Prostate gland (tissue), 2 donors: ENCODE measurements at regions not wholly inside any gene's neighbourhood (a gene's known extent, or its start where the extent isn't known, plus 50 kb on each side); places are given as distances from the start of the nearest gene placed in this dataset.

Experiments used
- DNase-seq: peaks from one replicate; pipeline ENCODE4 v3.0.0-alpha.2; 2019; ENCODE audit warnings: low spot score
- H3K27ac ChIP-seq, 2 donors: fragments of 200-600 bp; sonication (generic); 2 replicates each; pipeline ENCODE4 v1.5.1; 2017 to 2019
- H3K27me3 ChIP-seq: fragments of 200-600 bp; sonication (generic); replicated peaks from 2 replicates; pipeline ENCODE4 v1.5.1; 2019; ENCODE audit not compliant: insufficient read depth
- H3K36me3 ChIP-seq, 2 donors: fragments of 200-600 bp; sonication (generic); 1 replicate in 1 of 2; 2 replicates in 1 of 2; pipeline versions ENCODE4 v1.5.1 to v1.8.1; 2017 to 2019
- H3K4me1 ChIP-seq: fragments of 200-600 bp; sonication (generic); replicated peaks from 2 replicates; pipeline ENCODE4 v1.5.1; 2019
- H3K4me3 ChIP-seq, 2 donors: fragments of 200-600 bp; sonication (generic); 2 replicates each; pipeline ENCODE4 v1.5.1; 2017 to 2019
- H3K9me3 ChIP-seq: fragments of 200-600 bp; sonication (generic); 2 replicates; pipeline ENCODE4 v1.5.1; 2017
- POLR2A ChIP-seq: fragments of 450-650 bp; IDR thresholded peaks from one replicate; pipeline ENCODE4 v1.6.1; 2016; ENCODE audit warnings: antibody characterized with exemption, mild to moderate bottlenecking
- POLR2AphosphoS5 ChIP-seq: sonication (generic); formaldehyde crosslinking; IDR thresholded peaks from one replicate; pipeline ENCODE4 v1.6.1; 2017; ENCODE audit warnings: antibody characterized with exemption
- WGBS: methylation state at CpG from one replicate; pipeline ENCODE4 v1.1.5; 2018; 5-methylcytosine and 5-hydroxymethylcytosine counted together
- intact Hi-C: fragments of 100-400 bp; cut with DNase I; formaldehyde crosslinking; loops from one replicate; pipeline ENCODE4 v1.14.2; 2022
- TF ChIP-seq, protein P1 (sequence below), 4 experiments: fragments of 200-600 bp in 2 of 4; fragments of 450-650 bp in 2 of 4; sonication (generic) in 2 of 4; IDR thresholded peaks; 1 replicate in 3 of 4; 2 replicates in 1 of 4; pipeline ENCODE4 v1.5.1; 2016 to 2019; ENCODE audit warnings: antibody characterized with exemption in 4 of 4, mild to moderate bottlenecking in 2 of 4, moderate library complexity in 2 of 4

GRCh38 chr5:143481697-143482531 lies 78.4 kb upstream of the NR3C1 start:
- DNase-seq = no peak
- Histone ChIP-seq H3K4me3 (no peak overlapping the region), H3K27me3 (no peaks in the 10 kb centered on the region), H3K36me3 (no peaks in the 10 kb centered on the region), H3K9me3 (no peaks in the 10 kb centered on the region), H3K27ac (no peak overlapping the region), H3K4me1 (no peaks in the 10 kb centered on the region)
- WGBS = 90% methylated on average over 4 of the region's 4 CpGs
- intact Hi-C loops = no loop called here
- TF ChIP-seq, protein P1, sequence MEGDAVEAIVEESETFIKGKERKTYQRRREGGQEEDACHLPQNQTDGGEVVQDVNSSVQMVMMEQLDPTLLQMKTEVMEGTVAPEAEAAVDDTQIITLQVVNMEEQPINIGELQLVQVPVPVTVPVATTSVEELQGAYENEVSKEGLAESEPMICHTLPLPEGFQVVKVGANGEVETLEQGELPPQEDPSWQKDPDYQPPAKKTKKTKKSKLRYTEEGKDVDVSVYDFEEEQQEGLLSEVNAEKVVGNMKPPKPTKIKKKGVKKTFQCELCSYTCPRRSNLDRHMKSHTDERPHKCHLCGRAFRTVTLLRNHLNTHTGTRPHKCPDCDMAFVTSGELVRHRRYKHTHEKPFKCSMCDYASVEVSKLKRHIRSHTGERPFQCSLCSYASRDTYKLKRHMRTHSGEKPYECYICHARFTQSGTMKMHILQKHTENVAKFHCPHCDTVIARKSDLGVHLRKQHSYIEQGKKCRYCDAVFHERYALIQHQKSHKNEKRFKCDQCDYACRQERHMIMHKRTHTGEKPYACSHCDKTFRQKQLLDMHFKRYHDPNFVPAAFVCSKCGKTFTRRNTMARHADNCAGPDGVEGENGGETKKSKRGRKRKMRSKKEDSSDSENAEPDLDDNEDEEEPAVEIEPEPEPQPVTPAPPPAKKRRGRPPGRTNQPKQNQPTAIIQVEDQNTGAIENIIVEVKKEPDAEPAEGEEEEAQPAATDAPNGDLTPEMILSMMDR (IDR thresholded peaks at IDR 0.05) = no peak

- H3K4me3 ChIP-seq = no peak overlapping the region
- H3K4me1 ChIP-seq = no peaks in the 10 kb centered on the region
- no peaks in the 10 kb centered on the region for H3K36me3 ChIP-seq
- DNase-seq = no peak
- WGBS = 98% methylated on average over 3 of the region's 3 CpGs
- intact Hi-C loops = no loop called here
- no peak overlapping the region for H3K27ac ChIP-seq
- no peaks in the 10 kb centered on the region for H3K9me3 ChIP-seq
- TF ChIP-seq, protein P1 (IDR thresholded peaks at IDR 0.05) = no peak
- H3K27me3 ChIP-seq = no peaks in the 10 kb centered on the region
Observed at GRCh38 chr5:143480001-143480400, 76.5 kb upstream of the NR3C1 start.

DNA sequence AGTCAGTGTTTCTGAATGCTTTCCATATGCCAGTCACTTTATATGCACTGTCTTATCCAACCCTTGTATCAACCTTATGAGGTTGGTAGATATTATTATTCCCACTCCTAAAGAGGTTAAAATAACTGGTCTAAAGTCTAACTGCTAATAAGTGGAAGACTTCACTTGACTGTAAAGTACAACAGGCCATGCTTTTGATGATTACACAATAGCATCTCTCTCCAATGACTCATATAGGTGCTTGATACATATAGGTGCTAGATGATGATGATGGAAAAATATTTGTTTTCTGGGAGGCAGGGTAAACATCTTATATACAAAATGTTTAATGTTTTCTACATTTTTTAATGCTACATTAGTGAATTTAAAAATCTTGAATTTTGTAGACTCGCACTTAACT lies 75.9 kb upstream of the NR3C1 start:
- Histone ChIP-seq H3K27ac (no peak overlapping the region), H3K27me3 (no peaks in the 10 kb centered on the region), H3K36me3 (no peaks in the 10 kb centered on the region), H3K4me1 (no peaks in the 10 kb centered on the region), H3K9me3 (no peaks in the 10 kb centered on the region), H3K4me3 (no peak overlapping the region)
- 97% methylated on average over 1 of the region's 1 CpG for WGBS
- DNase-seq = no peak
- TF ChIP-seq POLR2A (no peak), POLR2AphosphoS5 (no peak)
- TF ChIP-seq, protein P1 (IDR thresholded peaks at IDR 0.05) = no peak
- intact Hi-C loops = no loop called here

DNA sequence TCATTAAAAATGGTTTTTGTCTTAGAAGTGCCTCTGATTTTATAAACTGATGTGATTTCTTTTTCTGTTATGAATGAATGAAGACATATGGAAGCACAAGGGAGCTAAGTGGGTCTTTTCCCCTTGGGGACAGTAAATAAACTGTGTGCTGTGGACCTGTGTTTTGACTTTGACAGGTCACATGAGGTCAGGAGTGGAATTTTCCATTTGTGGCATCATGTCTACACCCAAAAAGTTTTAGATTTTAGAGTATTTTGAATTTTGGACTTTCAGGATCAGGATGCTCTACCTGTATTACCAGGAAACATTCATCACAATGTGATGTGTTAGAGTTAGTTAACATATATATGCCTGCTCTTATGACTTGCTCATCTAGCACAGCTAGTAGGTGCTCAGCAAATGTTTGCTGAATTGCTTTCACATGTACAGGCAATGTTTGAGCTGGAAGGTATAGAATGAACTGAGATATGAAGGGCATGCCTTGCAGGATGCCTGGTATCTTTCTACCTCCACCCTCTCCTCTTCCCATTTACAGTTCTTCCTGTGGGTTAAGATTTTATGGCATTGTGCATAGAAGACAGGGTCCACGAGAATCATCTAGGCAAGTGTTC lies 73.2 kb upstream of the NR3C1 start:
- Histone ChIP-seq H3K27me3 (no peaks in the 10 kb centered on the region), H3K27ac (no peak overlapping the region), H3K4me1 (no peaks in the 10 kb centered on the region), H3K4me3 (no peak overlapping the region), H3K36me3 (no peaks in the 10 kb centered on the region), H3K9me3 (no peaks in the 10 kb centered on the region)
- no peak for TF ChIP-seq POLR2A
- no peak for TF ChIP-seq POLR2AphosphoS5
- TF ChIP-seq, protein P1 (IDR thresholded peaks at IDR 0.05) = no peak
- 64% methylated on average over 1 of the region's 1 CpG for WGBS
- no peak for DNase-seq
- intact Hi-C loops = no loop called here

GRCh38 chr5:143474616-143475015 lies 71.1 kb upstream of the NR3C1 start:
- H3K36me3 ChIP-seq = no peaks in the 10 kb centered on the region
- H3K9me3 ChIP-seq = no peaks in the 10 kb centered on the region
- intact Hi-C loops = no loop called here
- H3K4me1 ChIP-seq = no peaks in the 10 kb centered on the region
- no peak for DNase-seq
- no peak overlapping the region for H3K27ac ChIP-seq
- no peaks in the 10 kb centered on the region for H3K27me3 ChIP-seq
- H3K4me3 ChIP-seq = no peak overlapping the region
- WGBS = 75% methylated on average over 3 of the region's 3 CpGs
- no peak for TF ChIP-seq POLR2AphosphoS5
- TF ChIP-seq, protein P1 (IDR thresholded peaks at IDR 0.05) = no peak
